ENCODE measurements at regions not wholly inside any gene's neighbourhood (a gene's known extent, or its start where the extent isn't known, plus 50 kb on each side); places are given as distances from the start of the nearest gene placed in this dataset.

- H3K4me3 ChIP-seq (ENCODE audit: low read depth, low read length), result no peak overlapping the region
Observed at GRCh38 chr20:11544029-11544678, 373.5 kb upstream of the BTBD3 start.

GRCh38 chr20:11546939-11547338 is 370.8 kb upstream of the BTBD3 start:
- no peak overlapping the region for H3K4me3 ChIP-seq (ENCODE audit: low read depth, low read length)

- H3K4me3 ChIP-seq (ENCODE audit: low read depth, low read length), result no peak overlapping the region
Observed at GRCh38 chr20:11549172-11550103, 368.3 kb upstream of the BTBD3 start.

- H3K4me3 ChIP-seq (ENCODE audit: low read depth, low read length), result no peak overlapping the region
Observed at GRCh38 chr20:11550657-11551338, 366.9 kb upstream of the BTBD3 start.

- H3K4me3 ChIP-seq (ENCODE audit: low read depth, low read length), result no peak overlapping the region
Observed at GRCh38 chr20:11551479-11551878, 366.2 kb upstream of the BTBD3 start.

GRCh38 chr20:11553603-11554002 is 364.1 kb upstream of the BTBD3 start:
- H3K4me3 ChIP-seq (ENCODE audit: low read depth, low read length), result no peak overlapping the region

- no peak overlapping the region for H3K4me3 ChIP-seq (ENCODE audit: low read depth, low read length)
Observed at GRCh38 chr20:11555510-11555909, 362.2 kb upstream of the BTBD3 start.

- H3K4me3 ChIP-seq (ENCODE audit: low read depth, low read length), result no peak overlapping the region
Observed at GRCh38 chr20:11556410-11556809, 361.3 kb upstream of the BTBD3 start.

- H3K4me3 ChIP-seq (ENCODE audit: low read depth, low read length), result no peak overlapping the region
Observed at GRCh38 chr20:11564491-11564890, 353.2 kb upstream of the BTBD3 start.

GRCh38 chr20:11569163-11569562 is 348.5 kb upstream of the BTBD3 start:
- H3K4me3 ChIP-seq (ENCODE audit: low read depth, low read length), result no peak overlapping the region

- no peak overlapping the region for H3K4me3 ChIP-seq (ENCODE audit: low read depth, low read length)
Observed at GRCh38 chr20:11573507-11573906, 344.2 kb upstream of the BTBD3 start.

- no peak overlapping the region for H3K4me3 ChIP-seq (ENCODE audit: low read depth, low read length)
Observed at GRCh38 chr20:11581271-11581670, 336.4 kb upstream of the BTBD3 start.

GRCh38 chr20:11582060-11582459 is 335.6 kb upstream of the BTBD3 start:
- H3K4me3 ChIP-seq (ENCODE audit: low read depth, low read length), result no peak overlapping the region

- H3K4me3 ChIP-seq (ENCODE audit: low read depth, low read length), result no peak overlapping the region
Observed at GRCh38 chr20:11585752-11586352, 331.8 kb upstream of the BTBD3 start.

- H3K4me3 ChIP-seq (ENCODE audit: low read depth, low read length), result no peak overlapping the region
Observed at GRCh38 chr20:11588875-11589274, 328.8 kb upstream of the BTBD3 start.

GRCh38 chr20:11591965-11592364 is 325.7 kb upstream of the BTBD3 start:
- no peak overlapping the region for H3K4me3 ChIP-seq (ENCODE audit: low read depth, low read length)

- no peak overlapping the region for H3K4me3 ChIP-seq (ENCODE audit: low read depth, low read length)
Observed at GRCh38 chr20:11604339-11604738, 313.4 kb upstream of the BTBD3 start.

- H3K4me3 ChIP-seq (ENCODE audit: low read depth, low read length), result no peak overlapping the region
Observed at GRCh38 chr20:11607047-11607446, 310.6 kb upstream of the BTBD3 start.

- H3K4me3 ChIP-seq (ENCODE audit: low read depth, low read length), result no peak overlapping the region
Observed at GRCh38 chr20:11608736-11609135, 309.0 kb upstream of the BTBD3 start.

GRCh38 chr20:11624704-11625103 is 293.0 kb upstream of the BTBD3 start:
- H3K4me3 ChIP-seq (ENCODE audit: low read depth, low read length), result no peak overlapping the region

GRCh38 chr20:11626551-11626950 is 291.1 kb upstream of the BTBD3 start:
- H3K4me3 ChIP-seq (ENCODE audit: low read depth, low read length), result no peak overlapping the region

All from iPS-11a (cell line).